Liver (tissue), 7 donors: ENCODE measurements at regions not wholly inside any gene's neighbourhood (a gene's known extent, or its start where the extent isn't known, plus 50 kb on each side); places are given as distances from the start of the nearest gene placed in this dataset.
"Not testable (repeated sequence)": the region's sequence is repeated elsewhere in the genome, so short reads cannot be mapped to it uniquely, and the experiment has no call there.

Source experiments
- DNase-seq: peaks from one replicate; pipeline ENCODE4 v3.0.0-alpha.2; 2017; ENCODE audit warnings: low spot score
- H3K27ac ChIP-seq, 2 donors: one replicate each; pipeline ENCODE4 v1.7.0; 2013; ENCODE audit warnings: inconsistent platforms in 2 of 2, low read length in 2 of 2, control low read depth in 1 of 2, low read depth in 1 of 2, mild to moderate bottlenecking in 1 of 2
- H3K27me3 ChIP-seq, 4 donors: one replicate each; pipeline versions ENCODE4 v1.6.1 to v1.7.0; 2013; ENCODE audit warnings: low read length in 3 of 4, inconsistent platforms in 1 of 4, mild to moderate bottlenecking in 1 of 4, moderate library complexity in 1 of 4; ENCODE audit not compliant: control insufficient read depth in 4 of 4, insufficient read depth in 4 of 4
- H3K36me3 ChIP-seq, 4 donors: one replicate each; pipeline versions ENCODE4 v1.6.1 to v1.7.0; 2013; ENCODE audit warnings: low read length in 3 of 4, mild to moderate bottlenecking in 3 of 4, low read depth in 1 of 4, moderate library complexity in 1 of 4; ENCODE audit not compliant: control insufficient read depth in 4 of 4, insufficient read depth in 3 of 4
- H3K4me1 ChIP-seq, 4 donors: one replicate each; pipeline versions ENCODE4 v1.6.1 to v1.7.0; 2013; ENCODE audit warnings: low read length in 3 of 4, mild to moderate bottlenecking in 3 of 4, moderate library complexity in 1 of 4; ENCODE audit not compliant: control insufficient read depth in 4 of 4, insufficient read depth in 4 of 4
- H3K4me3 ChIP-seq, 3 donors: one replicate each; pipeline versions ENCODE4 v1.6.1 to v1.7.0; 2013; ENCODE audit warnings: low read length in 3 of 3, control low read depth in 1 of 3, low read depth in 1 of 3, mild to moderate bottlenecking in 1 of 3
- H3K9ac ChIP-seq, 2 donors: one replicate each; pipeline ENCODE4 v1.7.0; 2013; ENCODE audit warnings: low read length in 2 of 2, mild to moderate bottlenecking in 2 of 2, moderate library complexity in 2 of 2, control low read depth in 1 of 2, low read depth in 1 of 2
- H3K9me3 ChIP-seq, 4 donors: one replicate each; pipeline versions ENCODE4 v1.6.1 to v1.7.0; 2013; ENCODE audit warnings: low read length in 3 of 4; ENCODE audit not compliant: control insufficient read depth in 4 of 4
- FOXA1 ChIP-seq: IDR thresholded peaks from 2 replicates; pipeline ENCODE4 v1.6.1; 2016; ENCODE audit warnings: antibody characterized with exemption
- FOXA2 ChIP-seq: IDR thresholded peaks from 2 replicates; pipeline ENCODE4 v1.6.1; 2016; ENCODE audit warnings: antibody characterized with exemption
- RAD21 ChIP-seq, 2 donors: IDR thresholded peaks; 2 replicates each; pipeline ENCODE4 v1.6.1; 2016; ENCODE audit warnings: antibody characterized with exemption in 2 of 2, mild to moderate bottlenecking in 2 of 2
- REST ChIP-seq: IDR thresholded peaks from 2 replicates; pipeline ENCODE4 v1.6.1; 2016; ENCODE audit warnings: antibody characterized with exemption, mild to moderate bottlenecking
- RXRA ChIP-seq, 2 donors: IDR thresholded peaks; 2 replicates each; pipeline ENCODE4 v1.6.1; 2017 to 2018; ENCODE audit warnings: antibody characterized with exemption in 2 of 2, mild to moderate bottlenecking in 1 of 2
- TAF1 ChIP-seq: conservative IDR thresholded peaks from 2 replicates; pipeline ENCODE4 v1.6.1; 2016; ENCODE audit warnings: antibody characterized with exemption, mild to moderate bottlenecking
- ZBTB33 ChIP-seq: IDR thresholded peaks from 2 replicates; pipeline ENCODE4 v1.6.1; 2016; ENCODE audit warnings: antibody characterized with exemption
- WGBS: extraction: QIAGEN DNeasy Blood & Tissue Kit; methylation state at CpG from one replicate; pipeline ENCODE4 v1.1.7; 2013; 5-methylcytosine and 5-hydroxymethylcytosine counted together
- donor health status: healthy.
- donor health status: healthy.
- donor health status: healthy.
- donor health status: healthy.

- H3K4me1 ChIP-seq, H3K36me3 ChIP-seq, H3K9ac ChIP-seq, H3K9me3 ChIP-seq, H3K4me3 ChIP-seq, H3K27me3 ChIP-seq, DNase-seq, H3K27ac ChIP-seq: not testable (repeated sequence)
- WGBS = 76% methylated on average over 8 of the region's 8 CpGs
These were observed 240.2 kb downstream of the ANKRD30B start for GRCh38 chr18:14987960-14988710.

GRCh38 chr18:14989569-14989968 lies 241.6 kb downstream of the ANKRD30B start:
- not testable (repeated sequence) for H3K27me3 ChIP-seq, H3K36me3 ChIP-seq, H3K9me3 ChIP-seq, H3K4me3 ChIP-seq, H3K27ac ChIP-seq, H3K9ac ChIP-seq, DNase-seq, H3K4me1 ChIP-seq
- WGBS = 72% methylated on average over 3 of the region's 3 CpGs

GRCh38 chr18:14991934-14992445 lies 244.0 kb downstream of the ANKRD30B start:
- not testable (repeated sequence) for H3K9ac ChIP-seq, DNase-seq, H3K27me3 ChIP-seq, H3K4me3 ChIP-seq, H3K36me3 ChIP-seq, H3K27ac ChIP-seq, H3K4me1 ChIP-seq, H3K9me3 ChIP-seq
- WGBS = 80% methylated on average over 7 of the region's 7 CpGs

GRCh38 chr18:14992758-14993157 lies 244.8 kb downstream of the ANKRD30B start:
- WGBS = 90% methylated on average over 2 of the region's 2 CpGs
- H3K9ac ChIP-seq, H3K4me1 ChIP-seq, H3K27ac ChIP-seq, H3K27me3 ChIP-seq, DNase-seq, H3K9me3 ChIP-seq, H3K36me3 ChIP-seq, H3K4me3 ChIP-seq: not testable (repeated sequence)

GRCh38 chr18:14995023-14995422 lies 247.1 kb downstream of the ANKRD30B start:
- not testable (repeated sequence) for H3K4me3 ChIP-seq, H3K9me3 ChIP-seq, H3K27ac ChIP-seq, DNase-seq, H3K4me1 ChIP-seq, H3K9ac ChIP-seq, H3K27me3 ChIP-seq, H3K36me3 ChIP-seq
- WGBS = 70% methylated on average over 3 of the region's 3 CpGs

GRCh38 chr18:14997357-14997756 lies 249.4 kb downstream of the ANKRD30B start:
- Histone ChIP-seq H3K27ac (no peak overlapping the region), H3K4me1 (no peaks in the 10 kb centered on the region), H3K36me3 (no peaks in the 10 kb centered on the region), H3K9me3 (no peaks in the 10 kb centered on the region), H3K27me3 (no peaks in the 10 kb centered on the region), H3K9ac (no peak overlapping the region), H3K4me3 (no peak overlapping the region)
- DNase-seq = no peak
- WGBS = 94% methylated on average over 30 of the region's 30 CpGs
- no peak for TF ChIP-seq FOXA2
- TF ChIP-seq FOXA1 = no peak
- no peak for TF ChIP-seq TAF1
- no peak for TF ChIP-seq REST
- no peak for TF ChIP-seq RAD21 (IDR thresholded peaks at IDR 0.05)
- TF ChIP-seq ZBTB33 = no peak
- no peak for TF ChIP-seq RXRA (IDR thresholded peaks at IDR 0.05)
